HPDE6-E6E7 (cell line): ENCODE measurements at regions not wholly inside any gene's neighbourhood (a gene's known extent, or its start where the extent isn't known, plus 50 kb on each side); places are given as distances from the start of the nearest gene placed in this dataset.

ENCODE experiments used
- DNase-seq: peaks from one replicate; pipeline ENCODE4 v3.0.0; 2011; ENCODE audit warnings: missing footprints; ENCODE audit errors: extremely low spot score

- no peak for DNase-seq
These were observed 260.5 kb downstream of the CCDC85A start for GRCh38 chr2:56444339-56444738.

DNA sequence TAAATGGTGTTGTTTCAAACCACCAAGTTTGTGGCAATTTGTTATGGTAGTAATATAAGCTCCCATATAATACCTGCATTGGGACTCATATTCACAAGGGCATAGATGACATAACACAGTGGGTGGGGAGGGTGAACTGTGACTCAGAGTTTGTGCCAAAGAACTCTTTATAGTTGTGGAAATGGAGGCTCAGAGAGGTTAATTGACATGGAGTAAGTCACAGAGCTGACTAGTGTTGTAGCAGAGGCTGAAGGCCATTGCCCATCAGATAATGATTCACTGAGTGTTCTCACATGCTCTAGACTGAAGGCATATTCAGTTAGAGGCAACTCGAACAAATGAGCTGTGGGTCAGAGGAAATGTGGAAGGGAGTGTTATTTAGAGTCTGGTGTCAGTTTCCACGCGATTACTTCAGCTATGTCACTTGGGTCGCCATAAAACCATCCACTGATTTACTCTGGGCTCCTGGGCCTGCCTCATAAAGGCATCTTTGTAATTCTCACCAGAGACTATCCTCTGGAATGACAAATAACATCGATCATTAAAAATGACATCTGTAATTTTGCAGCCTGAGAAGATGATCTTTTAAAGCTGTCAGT, 264.7 kb downstream of the CCDC85A start:
- peak; percentile 3 for DNase-seq

DNA sequence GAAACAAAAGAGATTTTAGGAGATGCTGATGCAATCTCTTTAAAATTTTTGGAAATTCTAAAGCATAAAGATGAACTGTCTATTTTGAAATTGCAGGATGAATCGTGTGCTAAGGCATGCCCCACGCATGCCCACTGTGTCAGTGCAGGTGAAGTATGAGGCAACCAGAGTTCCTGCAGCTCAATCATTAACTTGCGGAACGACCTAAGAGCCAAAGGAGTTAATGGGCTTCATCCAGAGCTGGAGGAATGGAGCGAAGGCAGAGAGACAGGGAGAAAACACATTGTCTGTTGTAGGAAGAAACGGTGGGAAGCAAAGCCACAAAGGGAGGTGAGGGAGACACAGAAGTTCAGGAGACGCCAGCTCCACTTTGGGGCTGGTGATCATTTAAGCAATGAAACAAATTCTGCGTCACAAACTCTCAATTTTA, 265.2 kb downstream of the CCDC85A start:
- DNase-seq, result peak; percentile 37

DNA sequence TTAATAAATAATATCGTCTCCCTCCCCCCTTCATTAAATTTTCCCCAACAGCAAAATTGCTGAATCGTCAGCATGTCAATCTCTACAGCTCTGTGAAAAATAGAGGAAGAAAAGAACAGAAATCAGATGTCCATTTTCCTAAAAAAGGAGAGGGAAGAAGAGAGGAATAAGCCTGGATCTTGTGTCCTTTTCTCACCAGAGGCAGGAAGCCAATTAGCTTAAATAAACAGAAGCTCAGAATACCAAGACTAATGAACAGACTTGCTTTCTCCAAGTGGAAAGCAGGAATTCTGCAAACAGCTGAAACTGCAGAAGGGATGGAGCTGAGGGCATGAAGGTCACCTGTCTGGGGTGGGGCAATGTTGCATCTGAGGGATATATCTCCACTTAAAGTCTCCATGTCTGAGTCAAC, 265.7 kb downstream of the CCDC85A start:
- DNase-seq, result no peak

- no peak for DNase-seq
These were observed 266.3 kb downstream of the CCDC85A start for GRCh38 chr2:56450047-56450446.

DNA sequence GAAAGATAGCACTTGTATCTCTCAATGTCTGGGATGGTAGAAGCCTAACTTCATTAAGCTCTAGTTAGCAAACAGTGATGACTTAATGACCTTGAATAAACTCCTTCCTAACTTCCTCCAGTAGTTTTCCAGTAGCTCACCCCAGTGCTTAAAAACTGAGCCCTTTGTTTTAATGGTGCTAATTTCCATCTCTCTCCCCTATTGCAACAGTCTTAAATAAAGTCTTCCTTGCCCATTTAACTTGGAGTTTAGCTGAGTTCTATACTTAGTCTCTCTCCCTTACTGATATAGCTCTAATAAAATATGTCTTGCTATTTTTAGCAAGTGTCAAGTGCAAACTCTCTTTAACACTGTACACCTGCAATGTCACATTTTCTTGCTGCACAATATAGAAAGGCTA, 267.0 kb downstream of the CCDC85A start:
- DNase-seq, result no peak

GRCh38 chr2:56455642-56456041, 271.9 kb downstream of the CCDC85A start:
- DNase-seq, result no peak

DNA sequence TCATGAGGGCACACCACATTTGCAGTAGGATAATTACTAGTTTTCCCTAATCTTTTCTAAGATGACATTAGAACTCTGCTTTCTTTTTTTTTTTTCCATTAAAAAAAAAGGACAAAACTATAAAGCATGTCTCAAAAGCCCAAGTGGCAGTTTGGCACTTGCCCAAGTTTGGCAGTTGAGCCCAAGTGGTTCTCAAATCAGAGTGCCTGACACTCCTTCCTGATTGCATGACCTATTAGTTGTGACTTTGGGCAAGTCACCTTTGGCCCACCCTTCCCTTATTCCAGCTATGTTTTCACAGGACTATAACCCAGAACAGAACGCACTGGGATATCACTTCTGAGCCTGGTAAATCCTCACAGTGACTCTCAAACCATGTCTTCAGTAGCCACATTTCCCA, 273.0 kb downstream of the CCDC85A start:
- DNase-seq, result no peak

- no peak for DNase-seq
These were observed 276.7 kb downstream of the CCDC85A start for GRCh38 chr2:56460508-56460907.

DNA sequence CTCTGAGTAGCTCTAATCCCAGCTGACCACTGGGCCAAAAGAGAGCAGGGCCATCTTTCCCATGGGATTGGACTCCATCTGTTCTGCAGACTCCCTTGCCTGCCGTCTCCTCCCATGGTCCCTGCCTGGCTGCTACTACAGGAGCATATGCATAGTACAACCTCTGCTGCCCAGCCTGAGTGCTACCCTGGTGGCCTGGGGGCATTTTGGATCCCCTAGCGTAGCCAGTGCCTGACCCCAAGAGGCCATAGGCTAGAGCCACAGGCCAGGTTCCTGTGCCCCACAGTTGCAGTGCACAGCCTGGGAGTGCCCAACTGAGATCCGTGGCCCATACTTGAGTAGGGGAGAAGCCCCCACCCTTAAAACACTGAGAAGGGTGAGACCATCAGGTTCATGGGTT, 280.3 kb downstream of the CCDC85A start:
- DNase-seq, result no peak

GRCh38 chr2:56464613-56465012, 280.8 kb downstream of the CCDC85A start:
- no peak for DNase-seq

DNA sequence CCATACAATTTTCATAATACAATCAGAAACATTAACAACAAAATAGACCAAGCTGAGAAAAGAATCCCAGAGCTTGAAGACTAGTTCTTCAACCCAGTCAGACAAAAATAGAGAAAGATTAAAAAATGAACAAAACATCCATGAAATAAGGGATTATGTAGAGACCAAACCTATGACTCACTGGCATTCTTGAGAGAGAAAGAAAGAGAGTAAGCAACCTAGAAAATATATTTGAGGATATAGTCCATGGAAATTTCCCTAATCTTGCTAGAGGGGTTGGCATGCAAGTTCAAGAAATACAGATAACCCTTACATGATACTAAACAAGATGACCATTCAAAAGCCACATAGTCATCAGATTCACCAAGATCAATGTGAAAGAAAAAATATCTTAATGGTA, 281.7 kb downstream of the CCDC85A start:
- no peak for DNase-seq

- DNase-seq, result no peak
These were observed 289.7 kb downstream of the CCDC85A start for GRCh38 chr2:56473524-56473923.

GRCh38 chr2:56474412-56475158, 290.8 kb downstream of the CCDC85A start:
- no peak for DNase-seq

DNA sequence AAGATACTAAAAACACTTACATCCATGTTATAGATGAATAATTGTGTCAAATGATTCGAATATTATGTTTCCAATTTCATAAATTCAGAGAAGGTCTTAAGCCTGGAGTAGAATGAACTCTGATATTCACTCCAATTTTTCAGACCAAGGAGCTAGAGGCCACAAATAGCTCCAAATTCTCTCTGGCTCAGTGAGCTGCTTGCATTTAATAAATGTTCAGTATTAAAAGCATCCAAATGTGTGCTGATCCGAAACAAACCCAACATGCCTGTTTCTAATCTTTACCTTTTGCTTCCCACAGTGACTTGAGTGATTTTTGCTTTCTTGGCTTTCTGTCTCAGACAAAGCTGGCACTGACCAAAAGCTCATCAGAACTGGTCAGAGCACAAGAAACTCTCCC, 291.4 kb downstream of the CCDC85A start:
- DNase-seq, result no peak

DNA sequence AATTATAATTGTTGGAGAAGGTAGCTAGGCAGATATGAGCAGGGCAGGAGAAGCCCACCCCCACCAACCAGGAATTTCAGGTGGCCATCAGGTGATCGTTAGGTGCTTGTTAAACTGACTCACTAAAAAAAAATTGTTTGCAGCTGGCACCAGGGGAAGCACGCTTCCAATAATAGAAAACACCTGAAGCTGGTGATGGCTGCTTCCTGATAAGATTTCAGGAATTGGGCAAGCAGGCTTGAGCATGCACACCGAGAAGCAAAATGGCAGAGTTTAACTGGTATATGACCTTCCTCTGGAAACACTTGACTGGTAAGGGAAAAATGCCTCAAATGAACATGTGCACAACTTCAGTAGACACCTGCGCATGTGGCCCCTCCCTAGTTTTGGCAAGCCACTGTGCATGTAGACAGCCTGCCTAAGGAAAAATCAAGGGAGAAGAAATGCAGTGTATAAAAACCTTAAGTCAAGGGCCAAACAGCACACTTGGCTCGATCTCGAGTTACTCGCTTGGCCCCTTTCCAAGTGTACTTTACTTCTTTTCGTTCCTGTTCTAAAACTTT, 292.8 kb downstream of the CCDC85A start:
- DNase-seq, result no peak

GRCh38 chr2:56478027-56478426, 294.2 kb downstream of the CCDC85A start:
- DNase-seq, result no peak

- DNase-seq, result no peak
These were observed 299.3 kb downstream of the CCDC85A start for GRCh38 chr2:56483081-56483480.

DNA sequence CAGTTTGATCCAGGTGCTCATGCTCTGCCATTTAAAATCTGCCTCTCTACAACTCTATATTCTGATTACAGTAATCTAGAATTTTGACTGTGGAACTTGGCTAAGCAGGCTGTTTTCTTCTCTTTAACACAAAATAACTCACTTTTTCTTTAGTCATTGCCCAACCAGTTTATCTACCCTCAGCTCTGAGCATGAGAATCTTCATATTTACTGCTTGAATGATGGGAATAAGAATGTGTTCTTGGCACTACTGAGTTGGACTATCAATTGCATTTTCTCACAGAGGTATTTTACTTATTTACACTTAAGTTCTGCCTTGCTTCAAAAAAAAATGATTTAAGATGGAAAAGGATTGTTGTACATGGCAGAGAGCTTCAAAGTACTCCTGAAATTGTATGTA, 301.1 kb downstream of the CCDC85A start:
- no peak for DNase-seq

- no peak for DNase-seq
These were observed 316.5 kb downstream of the CCDC85A start for GRCh38 chr2:56500317-56500716.

DNA sequence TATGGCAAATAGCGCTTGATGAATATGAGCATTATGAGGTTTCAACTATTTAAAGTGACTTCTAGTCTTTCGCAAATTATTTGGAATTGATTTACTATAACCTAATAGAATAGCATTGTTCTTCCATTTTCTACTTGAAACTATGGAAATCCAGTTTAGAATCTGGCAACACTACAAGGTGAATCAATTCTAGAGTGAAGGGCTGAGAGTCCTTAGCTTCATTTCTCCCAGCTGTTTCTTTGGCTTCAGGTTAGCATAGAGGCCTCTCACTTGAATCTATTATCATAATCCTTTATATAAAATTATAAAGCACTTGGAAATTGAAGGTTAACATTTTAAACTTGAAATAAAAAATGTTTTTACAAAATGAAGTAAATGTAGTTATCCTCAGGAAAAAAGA, 318.8 kb downstream of the CCDC85A start:
- DNase-seq, result no peak

GRCh38 chr2:56505885-56506284, 322.1 kb downstream of the CCDC85A start:
- DNase-seq, result no peak

GRCh38 chr2:56508662-56509061, 324.9 kb downstream of the CCDC85A start:
- DNase-seq, result no peak
